CD4-positive, alpha-beta T cell (primary cell): ENCODE measurements at regions not wholly inside any gene's neighbourhood (a gene's known extent, or its start where the extent isn't known, plus 50 kb on each side); places are given as distances from the start of the nearest gene placed in this dataset.

Experiments
- ATAC-seq: fragments of 200-7000 bp; cut with Tn5 transposase; one replicate; pipeline ENCODE4 v1.10.0; 2022; ENCODE audit warnings: mild to moderate bottlenecking; ENCODE audit not compliant: poor library complexity
- CTCF ChIA-PET: fragments of 350-600 bp; sonication (Branson Sonifier 250); formaldehyde crosslinking; loops from one replicate; lab custom pipeline; 2021; ENCODE audit warnings: antibody characterized with exemption, inconsistent platforms; lab: Charles Lee
- POLR2A ChIA-PET: fragments of 350-600 bp; sonication (Branson Sonifier 250); formaldehyde crosslinking; loops from one replicate; lab custom pipeline; 2021; ENCODE audit warnings: antibody characterized with exemption, inconsistent platforms; lab: Charles Lee
- DNase-seq, 14 experiments: peaks; one replicate each; pipeline ENCODE4 v3.0.0-alpha.2; 2013 to 2020; ENCODE audit warnings: mixed read lengths in 2 of 14
- H3K27ac ChIP-seq, 2 donors: one replicate each; pipeline versions ENCODE4 v1.5.1 to v1.7.0; 2013; ENCODE audit warnings: low read length in 2 of 2, low read depth in 1 of 2, mild to moderate bottlenecking in 1 of 2
- H3K27me3 ChIP-seq, 2 experiments: 1 replicate in 1 of 2; 2 replicates in 1 of 2; pipeline versions ENCODE4 v1.6.1 to v1.7.0; 2013; ENCODE audit warnings: low read length in 2 of 2, control low read depth in 1 of 2, mild to moderate bottlenecking in 1 of 2, moderate library complexity in 1 of 2; ENCODE audit not compliant: insufficient read depth in 2 of 2, control insufficient read depth in 1 of 2
- H3K36me3 ChIP-seq: one replicate; pipeline ENCODE4 v1.6.1; 2013; ENCODE audit warnings: low read length, control low read depth; ENCODE audit not compliant: insufficient read depth
- H3K4me1 ChIP-seq: one replicate; pipeline ENCODE4 v1.6.1; 2013; ENCODE audit warnings: low read length, control low read depth; ENCODE audit not compliant: insufficient read depth
- H3K4me3 ChIP-seq: one replicate; pipeline ENCODE4 v1.5.1; 2013; ENCODE audit warnings: mild to moderate bottlenecking, low read length, moderate library complexity
- H3K9me3 ChIP-seq, 2 experiments: 1 replicate in 1 of 2; 2 replicates in 1 of 2; pipeline versions ENCODE4 v1.6.1 to v1.7.0; 2013; ENCODE audit warnings: low read length in 2 of 2, mild to moderate bottlenecking in 2 of 2, control low read depth in 1 of 2, moderate library complexity in 1 of 2; ENCODE audit not compliant: control insufficient read depth in 1 of 2, insufficient read depth in 1 of 2
- H3K27ac Mint-ChIP-seq: one replicate; pipeline ENCODE4 v1.8.0; 2020; ENCODE audit warnings: mixed read lengths
- H3K27me3 Mint-ChIP-seq: one replicate; pipeline ENCODE4 v1.8.0; 2021; ENCODE audit warnings: mixed read lengths
- H3K36me3 Mint-ChIP-seq: one replicate; pipeline ENCODE4 v1.8.0; 2021; ENCODE audit warnings: low read depth, mixed read lengths
- H3K4me1 Mint-ChIP-seq: one replicate; pipeline ENCODE4 v1.8.0; 2021; ENCODE audit warnings: low read depth, mixed read lengths
- H3K4me3 Mint-ChIP-seq: one replicate; pipeline ENCODE4 v1.8.0; 2020; ENCODE audit warnings: mild to moderate bottlenecking, mixed read lengths
- H3K9me3 Mint-ChIP-seq: one replicate; pipeline ENCODE4 v1.8.0; 2020; ENCODE audit warnings: mixed read lengths
- intact Hi-C, 2 experiments: fragments of 100-400 bp; cut with DNase I in 1 of 2; cut with micrococcal nuclease in 1 of 2; formaldehyde crosslinking; loops; one replicate each; pipeline versions ENCODE4 v1.15.1 to v1.9.0; 2023 to 2025; cut with DNase I, micrococcal nuclease
- TF ChIP-seq, protein P1 (sequence below): fragments of 200-600 bp; IDR thresholded peaks from one replicate; pipeline ENCODE4 v1.8.0; 2022; ENCODE audit warnings: antibody characterized with exemption, mild to moderate bottlenecking

DNA sequence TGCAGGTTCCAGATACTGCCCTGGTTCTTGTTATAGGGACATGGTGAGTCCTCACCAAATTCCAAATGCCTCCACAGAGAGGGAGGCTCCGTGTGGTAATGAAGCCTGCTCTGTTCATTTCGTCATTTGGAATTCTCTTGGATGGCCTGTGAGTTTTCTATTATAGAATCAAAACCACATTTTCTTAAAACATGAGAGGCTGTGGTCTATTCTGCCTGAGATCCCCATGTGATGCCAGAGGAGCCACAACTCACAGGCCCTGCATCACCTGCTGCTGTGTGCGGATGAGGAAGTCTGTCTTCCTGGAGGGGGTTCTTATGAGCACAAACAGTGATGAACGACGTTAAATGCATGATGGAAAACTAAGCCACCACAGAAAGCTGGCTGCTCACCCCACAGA, 264.4 kb downstream of the UQCRFS1 start:
- TF ChIP-seq, protein P1, sequence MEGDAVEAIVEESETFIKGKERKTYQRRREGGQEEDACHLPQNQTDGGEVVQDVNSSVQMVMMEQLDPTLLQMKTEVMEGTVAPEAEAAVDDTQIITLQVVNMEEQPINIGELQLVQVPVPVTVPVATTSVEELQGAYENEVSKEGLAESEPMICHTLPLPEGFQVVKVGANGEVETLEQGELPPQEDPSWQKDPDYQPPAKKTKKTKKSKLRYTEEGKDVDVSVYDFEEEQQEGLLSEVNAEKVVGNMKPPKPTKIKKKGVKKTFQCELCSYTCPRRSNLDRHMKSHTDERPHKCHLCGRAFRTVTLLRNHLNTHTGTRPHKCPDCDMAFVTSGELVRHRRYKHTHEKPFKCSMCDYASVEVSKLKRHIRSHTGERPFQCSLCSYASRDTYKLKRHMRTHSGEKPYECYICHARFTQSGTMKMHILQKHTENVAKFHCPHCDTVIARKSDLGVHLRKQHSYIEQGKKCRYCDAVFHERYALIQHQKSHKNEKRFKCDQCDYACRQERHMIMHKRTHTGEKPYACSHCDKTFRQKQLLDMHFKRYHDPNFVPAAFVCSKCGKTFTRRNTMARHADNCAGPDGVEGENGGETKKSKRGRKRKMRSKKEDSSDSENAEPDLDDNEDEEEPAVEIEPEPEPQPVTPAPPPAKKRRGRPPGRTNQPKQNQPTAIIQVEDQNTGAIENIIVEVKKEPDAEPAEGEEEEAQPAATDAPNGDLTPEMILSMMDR: no peak
- H3K4me3 Mint-ChIP-seq: no peak overlapping the region
- peaks cover 11% of the 10 kb centered on the region for H3K27me3 Mint-ChIP-seq
- H3K27ac Mint-ChIP-seq: no peak overlapping the region
- no peaks in the 10 kb centered on the region for H3K4me1 Mint-ChIP-seq
- Histone ChIP-seq H3K27me3 (peaks cover 0 to 2% of the 10 kb centered on the region in 2 experiments), H3K4me3 (no peak overlapping the region), H3K4me1 (no peaks in the 10 kb centered on the region), H3K9me3 (peaks cover 0 to 18% of the 10 kb centered on the region in 2 experiments), H3K27ac (no peak overlapping the region), H3K36me3 (no peaks in the 10 kb centered on the region)
- intact Hi-C loops: no loop called here
- POLR2A ChIA-PET: no interaction called here
- H3K36me3 Mint-ChIP-seq: no peaks in the 10 kb centered on the region
- DNase-seq: no peak
- peaks cover 5% of the 10 kb centered on the region for H3K9me3 Mint-ChIP-seq
- ATAC-seq: no peak
- CTCF ChIA-PET: no interaction called here

DNA sequence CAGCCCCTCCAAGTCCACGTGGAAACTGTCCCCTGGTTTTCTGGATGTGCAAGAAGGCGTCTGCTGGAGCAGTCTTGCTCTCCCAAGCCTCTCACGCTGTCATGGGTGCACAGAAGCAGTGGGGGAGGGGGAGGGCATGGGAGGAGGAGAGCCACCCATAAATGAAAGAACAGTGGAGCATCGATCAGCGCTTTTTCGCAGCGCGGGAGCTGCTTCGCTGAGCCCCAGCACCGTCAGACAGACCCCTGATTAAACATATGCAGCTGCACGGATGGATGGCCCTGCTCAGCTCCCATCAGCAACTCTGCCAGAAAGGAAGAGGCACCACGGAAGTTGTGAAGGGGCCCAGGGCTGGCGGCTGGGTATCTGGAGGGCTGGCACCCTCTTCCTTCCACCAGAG, 264.9 kb downstream of the UQCRFS1 start:
- H3K4me3 ChIP-seq: no peak overlapping the region
- H3K4me1 ChIP-seq: no peaks in the 10 kb centered on the region
- no peak overlapping the region for H3K27ac ChIP-seq
- ChIA-PET CTCF (no interaction called here), POLR2A (no interaction called here)
- DNase-seq: no peak
- H3K36me3 ChIP-seq: no peaks in the 10 kb centered on the region
- ATAC-seq: no peak
- H3K27me3 ChIP-seq: peaks cover 0 to 2% of the 10 kb centered on the region in 2 experiments
- TF ChIP-seq, protein P1: no peak
- no peaks in the 10 kb centered on the region for H3K4me1 Mint-ChIP-seq
- peaks cover 6% of the 10 kb centered on the region for H3K9me3 Mint-ChIP-seq
- intact Hi-C loops: no loop called here
- peaks cover 11% of the 10 kb centered on the region for H3K27me3 Mint-ChIP-seq
- no peak overlapping the region for H3K4me3 Mint-ChIP-seq
- peaks cover 0 to 20% of the 10 kb centered on the region in 2 experiments for H3K9me3 ChIP-seq
- no peaks in the 10 kb centered on the region for H3K36me3 Mint-ChIP-seq
- H3K27ac Mint-ChIP-seq: no peak overlapping the region

DNA sequence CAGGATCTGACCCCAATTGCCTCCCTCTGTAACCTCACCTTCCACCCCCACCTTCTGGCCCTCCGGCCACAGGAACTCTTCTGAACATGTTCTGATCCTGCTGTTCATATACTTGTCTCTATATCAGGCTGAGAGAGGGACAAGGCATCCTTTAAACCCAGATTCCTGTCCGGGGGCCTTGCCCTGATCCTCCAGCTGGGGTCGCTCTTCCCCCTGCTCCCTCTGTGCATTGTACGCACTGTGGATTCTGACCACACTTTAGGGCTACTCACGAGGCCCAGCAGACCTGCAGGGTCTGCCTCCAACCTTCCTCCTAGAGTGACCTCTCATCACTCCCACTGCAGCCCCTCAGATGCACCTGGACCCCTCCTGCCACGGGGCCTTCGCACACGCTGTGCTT, 269.3 kb downstream of the UQCRFS1 start:
- Histone ChIP-seq H3K9me3 (peaks cover 0 to 12% of the 10 kb centered on the region in 2 experiments), H3K4me3 (no peak overlapping the region), H3K27ac (no peak overlapping the region), H3K4me1 (no peaks in the 10 kb centered on the region), H3K36me3 (no peaks in the 10 kb centered on the region), H3K27me3 (no peaks in the 10 kb centered on the region)
- Mint-ChIP-seq H3K27ac (no peak overlapping the region), H3K4me1 (no peaks in the 10 kb centered on the region), H3K36me3 (no peaks in the 10 kb centered on the region), H3K27me3 (peaks cover 15% of the 10 kb centered on the region), H3K9me3 (peaks cover 6% of the 10 kb centered on the region), H3K4me3 (no peak overlapping the region)
- ChIA-PET CTCF (no interaction called here), POLR2A (no interaction called here)
- ATAC-seq (no peak), DNase-seq (no peak)
- intact Hi-C loops: no loop called here
- TF ChIP-seq, protein P1: no peak
